ENCODE measurements at regions not wholly inside any gene's neighbourhood (a gene's known extent, or its start where the extent isn't known, plus 50 kb on each side); places are given as distances from the start of the nearest gene placed in this dataset.
"Not testable (repeated sequence)": the region's sequence is repeated elsewhere in the genome, so short reads cannot be mapped to it uniquely, and the experiment has no call there.

DNA sequence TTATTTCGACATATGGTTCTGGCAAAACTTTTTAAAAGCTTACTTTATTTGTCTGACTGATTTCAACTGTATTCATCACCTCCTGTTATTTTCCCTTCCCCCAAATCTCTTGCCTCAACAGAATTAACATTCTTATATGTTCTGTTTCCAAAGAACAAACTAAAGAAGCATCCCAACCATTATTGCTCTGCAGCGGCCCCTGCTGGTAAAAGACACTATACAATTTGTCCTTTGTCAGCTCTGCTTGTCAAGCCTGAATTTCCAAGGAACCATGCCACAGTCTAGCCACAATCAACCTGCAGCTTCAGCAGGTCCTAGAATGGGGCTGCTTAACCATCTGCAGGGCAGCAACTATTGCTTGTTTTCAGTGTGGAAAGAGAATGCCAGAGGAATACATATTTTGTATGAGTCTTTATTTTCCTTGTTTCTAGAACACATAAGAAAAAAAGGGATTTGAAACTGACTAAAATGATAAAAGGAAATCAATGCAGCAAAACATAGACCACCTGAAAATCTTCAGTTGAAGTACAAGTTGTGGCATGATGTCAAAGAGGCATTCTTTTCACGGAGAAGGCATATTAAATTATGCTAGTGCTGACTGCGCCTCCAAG is 845.3 kb downstream of the DIAPH3 start:
- Histone ChIP-seq H3K4me3 (ENCODE audit: low read length in 2 of 2) (no peak overlapping the region), H3K9me3 (ENCODE audit: control insufficient read depth in 2 of 2, insufficient read depth in 1 of 2, low read length in 1 of 2) (no peaks in the 10 kb centered on the region), H3K27ac (ENCODE audit: low read depth in 1 of 2, low read length in 1 of 2) (no peak overlapping the region), H3K4me1 (ENCODE audit: control insufficient read depth in 2 of 2, insufficient read depth in 2 of 2, low read length in 2 of 2) (no peaks in the 10 kb centered on the region), H3K27me3 (ENCODE audit: control insufficient read depth in 2 of 2, insufficient read depth in 1 of 2, low read length in 1 of 2) (no peaks in the 10 kb centered on the region), H3K36me3 (ENCODE audit: control insufficient read depth in 2 of 2, insufficient read depth in 2 of 2, low read length in 1 of 2) (no peaks in the 10 kb centered on the region)
- peak; percentile 11 to 73 (median 27) for DNase-seq (ENCODE audit: low read depth in 6 of 9, low spot score in 9 of 9)
- 56% methylated on average over 4 of the region's 4 CpGs for WGBS

GRCh38 chr13:59319276-59319675 is 844.5 kb downstream of the DIAPH3 start:
- Histone ChIP-seq H3K27me3 (ENCODE audit: control insufficient read depth in 2 of 2, insufficient read depth in 1 of 2, low read length in 1 of 2) (no peaks in the 10 kb centered on the region), H3K4me3 (ENCODE audit: low read length in 2 of 2) (no peak overlapping the region), H3K4me1 (ENCODE audit: control insufficient read depth in 2 of 2, insufficient read depth in 2 of 2, low read length in 2 of 2) (no peaks in the 10 kb centered on the region), H3K9me3 (ENCODE audit: control insufficient read depth in 2 of 2, insufficient read depth in 1 of 2, low read length in 1 of 2) (no peaks in the 10 kb centered on the region), H3K27ac (ENCODE audit: low read depth in 1 of 2, low read length in 1 of 2) (no peak overlapping the region), H3K36me3 (ENCODE audit: control insufficient read depth in 2 of 2, insufficient read depth in 2 of 2, low read length in 1 of 2) (no peaks in the 10 kb centered on the region)
- WGBS, result 81% methylated on average over 3 of the region's 3 CpGs
- DNase-seq (ENCODE audit: low read depth in 6 of 9, low spot score in 9 of 9), result no peak

DNA sequence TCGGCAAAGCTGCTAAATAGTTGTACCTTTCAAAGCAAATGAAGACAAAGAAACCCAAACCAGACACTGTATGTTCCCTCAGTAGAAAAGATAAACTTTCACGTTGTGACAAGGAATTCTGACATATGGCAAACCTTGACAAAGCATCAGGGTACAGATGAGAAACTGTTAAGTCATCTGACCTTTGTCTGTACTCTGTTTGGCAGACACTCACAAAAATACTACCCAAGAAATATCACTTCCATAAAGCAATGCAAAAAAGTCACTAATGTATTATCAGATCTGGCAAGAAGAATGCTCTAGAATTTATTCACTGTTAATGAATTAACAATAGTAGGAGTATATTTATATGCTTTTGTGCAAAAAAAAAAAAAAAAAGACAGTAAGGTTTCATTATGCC is 843.7 kb downstream of the DIAPH3 start:
- whole genome bisulfite sequencing, result 67% methylated on average over 2 of the region's 2 CpGs
- Histone ChIP-seq H3K9me3 (ENCODE audit: control insufficient read depth in 2 of 2, insufficient read depth in 1 of 2, low read length in 1 of 2) (no peaks in the 10 kb centered on the region), H3K4me1 (ENCODE audit: control insufficient read depth in 2 of 2, insufficient read depth in 2 of 2, low read length in 2 of 2) (no peaks in the 10 kb centered on the region), H3K27ac (ENCODE audit: low read depth in 1 of 2, low read length in 1 of 2) (no peak overlapping the region), H3K36me3 (ENCODE audit: control insufficient read depth in 2 of 2, insufficient read depth in 2 of 2, low read length in 1 of 2) (no peaks in the 10 kb centered on the region), H3K27me3 (ENCODE audit: control insufficient read depth in 2 of 2, insufficient read depth in 1 of 2, low read length in 1 of 2) (no peaks in the 10 kb centered on the region), H3K4me3 (ENCODE audit: low read length in 2 of 2) (no peak overlapping the region)
- no peak for DNase-seq (ENCODE audit: low read depth in 6 of 9, low spot score in 9 of 9)

DNA sequence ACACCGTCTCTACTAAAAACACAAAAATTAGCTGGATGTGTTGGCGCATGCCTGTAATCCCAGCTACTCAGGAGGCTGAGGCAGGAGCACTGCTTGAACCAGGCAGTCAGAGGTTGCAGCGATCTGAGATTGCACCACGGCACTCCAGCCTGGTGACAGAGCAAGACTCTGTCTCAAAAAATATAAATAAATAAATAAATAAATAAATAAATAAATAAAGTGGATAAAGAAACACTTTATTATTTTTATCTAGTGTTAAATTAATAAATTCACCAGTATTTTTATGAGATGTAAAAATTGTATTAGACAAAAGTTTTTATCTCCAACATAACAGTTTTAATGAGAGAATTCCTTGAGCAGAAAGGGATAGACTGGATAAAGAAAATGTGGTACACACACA is 839.3 kb downstream of the DIAPH3 start:
- H3K9me3 ChIP-seq (ENCODE audit: control insufficient read depth in 2 of 2, insufficient read depth in 1 of 2, low read length in 1 of 2); H3K4me3 ChIP-seq (ENCODE audit: low read length in 2 of 2); H3K27ac ChIP-seq (ENCODE audit: low read depth in 1 of 2, low read length in 1 of 2); H3K27me3 ChIP-seq (ENCODE audit: control insufficient read depth in 2 of 2, insufficient read depth in 1 of 2, low read length in 1 of 2); DNase-seq (ENCODE audit: low read depth in 6 of 9, low spot score in 9 of 9); H3K4me1 ChIP-seq (ENCODE audit: control insufficient read depth in 2 of 2, insufficient read depth in 2 of 2, low read length in 2 of 2); H3K36me3 ChIP-seq (ENCODE audit: control insufficient read depth in 2 of 2, insufficient read depth in 2 of 2, low read length in 1 of 2): not testable (repeated sequence)
- 97% methylated on average over 4 of the region's 4 CpGs for WGBS

GRCh38 chr13:59326717-59327116 is 837.0 kb downstream of the DIAPH3 start:
- Histone ChIP-seq H3K4me3 (ENCODE audit: low read length in 2 of 2) (no peak overlapping the region), H3K9me3 (ENCODE audit: control insufficient read depth in 2 of 2, insufficient read depth in 1 of 2, low read length in 1 of 2) (no peaks in the 10 kb centered on the region), H3K36me3 (ENCODE audit: control insufficient read depth in 2 of 2, insufficient read depth in 2 of 2, low read length in 1 of 2) (no peaks in the 10 kb centered on the region), H3K4me1 (ENCODE audit: control insufficient read depth in 2 of 2, insufficient read depth in 2 of 2, low read length in 2 of 2) (no peaks in the 10 kb centered on the region), H3K27ac (ENCODE audit: low read depth in 1 of 2, low read length in 1 of 2) (no peak overlapping the region), H3K27me3 (ENCODE audit: control insufficient read depth in 2 of 2, insufficient read depth in 1 of 2, low read length in 1 of 2) (no peaks in the 10 kb centered on the region)
- DNase-seq (ENCODE audit: low read depth in 6 of 9, low spot score in 9 of 9), result no peak
- WGBS, result 93% methylated on average over 1 of the region's 1 CpG

- DNase-seq (ENCODE audit: low read depth in 6 of 9, low spot score in 9 of 9), result no peak
- Histone ChIP-seq H3K36me3 (ENCODE audit: control insufficient read depth in 2 of 2, insufficient read depth in 2 of 2, low read length in 1 of 2) (no peaks in the 10 kb centered on the region), H3K4me3 (ENCODE audit: low read length in 2 of 2) (no peak overlapping the region), H3K27ac (ENCODE audit: low read depth in 1 of 2, low read length in 1 of 2) (no peak overlapping the region), H3K4me1 (ENCODE audit: control insufficient read depth in 2 of 2, insufficient read depth in 2 of 2, low read length in 2 of 2) (no peaks in the 10 kb centered on the region), H3K27me3 (ENCODE audit: control insufficient read depth in 2 of 2, insufficient read depth in 1 of 2, low read length in 1 of 2) (no peaks in the 10 kb centered on the region), H3K9me3 (ENCODE audit: control insufficient read depth in 2 of 2, insufficient read depth in 1 of 2, low read length in 1 of 2) (no peaks in the 10 kb centered on the region)
- WGBS, result 89% methylated on average over 1 of the region's 1 CpG
These were observed 833.0 kb downstream of the DIAPH3 start for GRCh38 chr13:59330764-59331163.

DNA sequence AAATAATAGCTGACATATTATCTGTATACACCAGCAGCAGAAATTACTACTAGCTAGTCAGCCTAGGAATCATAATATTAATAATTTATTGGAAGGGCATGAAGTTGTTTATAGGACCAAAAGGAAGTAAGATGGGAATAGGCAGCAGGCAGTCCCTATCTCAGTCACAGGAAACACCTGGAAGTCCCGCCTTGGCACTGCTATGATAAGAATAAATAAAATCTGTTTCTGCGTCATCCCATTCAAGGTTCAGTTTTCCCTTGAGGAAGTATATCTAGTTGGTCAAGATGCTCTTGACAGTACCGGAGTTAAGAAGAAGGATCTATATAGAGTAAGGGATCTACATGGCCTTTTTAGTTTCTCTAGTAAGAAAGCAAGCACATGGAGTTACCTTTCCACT is 830.8 kb downstream of the DIAPH3 start:
- Histone ChIP-seq H3K27ac (ENCODE audit: low read depth in 1 of 2, low read length in 1 of 2) (no peak overlapping the region), H3K9me3 (ENCODE audit: control insufficient read depth in 2 of 2, insufficient read depth in 1 of 2, low read length in 1 of 2) (no peaks in the 10 kb centered on the region), H3K4me1 (ENCODE audit: control insufficient read depth in 2 of 2, insufficient read depth in 2 of 2, low read length in 2 of 2) (no peaks in the 10 kb centered on the region), H3K4me3 (ENCODE audit: low read length in 2 of 2) (no peak overlapping the region), H3K27me3 (ENCODE audit: control insufficient read depth in 2 of 2, insufficient read depth in 1 of 2, low read length in 1 of 2) (no peaks in the 10 kb centered on the region), H3K36me3 (ENCODE audit: control insufficient read depth in 2 of 2, insufficient read depth in 2 of 2, low read length in 1 of 2) (no peaks in the 10 kb centered on the region)
- no peak for DNase-seq (ENCODE audit: low read depth in 6 of 9, low spot score in 9 of 9)
- WGBS, result 80% methylated on average over 3 of the region's 3 CpGs

DNA sequence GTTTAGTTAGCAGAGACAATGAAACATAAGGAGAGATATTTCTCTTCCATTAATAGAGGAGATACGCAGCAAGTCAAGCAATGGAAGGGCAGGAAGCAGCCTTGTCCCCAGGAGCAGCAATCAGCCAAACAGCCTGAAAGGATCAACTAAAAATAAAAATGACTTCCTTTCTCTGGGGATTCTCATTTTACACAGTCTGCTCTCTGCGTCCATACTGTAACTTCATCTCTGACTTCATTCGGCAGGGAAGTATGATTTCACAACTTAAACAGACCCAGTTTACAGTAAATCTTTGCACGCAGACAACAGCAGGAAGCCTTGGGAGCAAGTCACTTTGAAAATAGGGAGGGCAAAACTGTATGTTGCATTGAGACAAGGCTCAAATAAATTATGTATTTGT is 826.7 kb downstream of the DIAPH3 start:
- Histone ChIP-seq H3K4me1 (ENCODE audit: control insufficient read depth in 2 of 2, insufficient read depth in 2 of 2, low read length in 2 of 2) (no peaks in the 10 kb centered on the region), H3K27me3 (ENCODE audit: control insufficient read depth in 2 of 2, insufficient read depth in 1 of 2, low read length in 1 of 2) (no peaks in the 10 kb centered on the region), H3K27ac (ENCODE audit: low read depth in 1 of 2, low read length in 1 of 2) (no peak overlapping the region), H3K36me3 (ENCODE audit: control insufficient read depth in 2 of 2, insufficient read depth in 2 of 2, low read length in 1 of 2) (no peaks in the 10 kb centered on the region), H3K4me3 (ENCODE audit: low read length in 2 of 2) (no peak overlapping the region), H3K9me3 (ENCODE audit: control insufficient read depth in 2 of 2, insufficient read depth in 1 of 2, low read length in 1 of 2) (no peaks in the 10 kb centered on the region)
- WGBS, result 48% methylated on average over 4 of the region's 4 CpGs
- no peak for DNase-seq (ENCODE audit: low read depth in 6 of 9, low spot score in 9 of 9)

DNA sequence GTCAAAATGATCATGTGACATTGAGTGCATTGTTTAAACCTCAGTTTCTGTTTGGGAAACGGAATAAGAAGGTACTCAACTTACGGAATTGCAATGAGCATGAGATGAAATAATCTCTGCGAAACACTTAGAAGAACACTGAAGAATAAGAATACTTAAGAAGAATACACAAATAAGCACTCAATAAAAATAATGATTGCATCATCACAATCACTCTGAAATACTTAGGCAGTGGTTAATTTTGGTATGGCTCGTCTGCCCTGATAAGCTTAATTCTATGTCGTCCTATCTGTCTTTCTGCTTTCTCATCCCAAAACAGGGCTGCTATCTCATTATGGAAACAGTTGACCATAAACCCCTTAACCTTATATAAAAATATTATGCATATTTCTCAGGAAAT is 823.6 kb downstream of the DIAPH3 start:
- 97% methylated on average over 5 of the region's 5 CpGs for WGBS
- Histone ChIP-seq H3K4me3 (ENCODE audit: low read length in 2 of 2) (no peak overlapping the region), H3K27me3 (ENCODE audit: control insufficient read depth in 2 of 2, insufficient read depth in 1 of 2, low read length in 1 of 2) (no peaks in the 10 kb centered on the region), H3K27ac (ENCODE audit: low read depth in 1 of 2, low read length in 1 of 2) (no peak overlapping the region), H3K36me3 (ENCODE audit: control insufficient read depth in 2 of 2, insufficient read depth in 2 of 2, low read length in 1 of 2) (no peaks in the 10 kb centered on the region), H3K4me1 (ENCODE audit: control insufficient read depth in 2 of 2, insufficient read depth in 2 of 2, low read length in 2 of 2) (no peaks in the 10 kb centered on the region), H3K9me3 (ENCODE audit: control insufficient read depth in 2 of 2, insufficient read depth in 1 of 2, low read length in 1 of 2) (no peaks in the 10 kb centered on the region)
- DNase-seq (ENCODE audit: low read depth in 6 of 9, low spot score in 9 of 9), result no peak

GRCh38 chr13:59340581-59340980 is 823.1 kb downstream of the DIAPH3 start:
- 63% methylated on average over 3 of the region's 3 CpGs for WGBS
- no peaks in the 10 kb centered on the region for H3K9me3 ChIP-seq (ENCODE audit: control insufficient read depth in 2 of 2, insufficient read depth in 1 of 2, low read length in 1 of 2)
- H3K4me3 ChIP-seq (ENCODE audit: low read length in 2 of 2), result no peak overlapping the region
- no peak overlapping the region for H3K27ac ChIP-seq (ENCODE audit: low read depth in 1 of 2, low read length in 1 of 2)
- H3K36me3 ChIP-seq (ENCODE audit: control insufficient read depth in 2 of 2, insufficient read depth in 2 of 2, low read length in 1 of 2), result no peaks in the 10 kb centered on the region
- H3K4me1 ChIP-seq (ENCODE audit: control insufficient read depth in 2 of 2, insufficient read depth in 2 of 2, low read length in 2 of 2), result no peaks in the 10 kb centered on the region
- H3K27me3 ChIP-seq (ENCODE audit: control insufficient read depth in 2 of 2, insufficient read depth in 1 of 2, low read length in 1 of 2), result no peaks in the 10 kb centered on the region
- DNase-seq (ENCODE audit: low read depth in 6 of 9, low spot score in 9 of 9), result no peak

All from thymus (tissue), 11 donors.